ENCODE measurements at regions not wholly inside any gene's neighbourhood (a gene's known extent, or its start where the extent isn't known, plus 50 kb on each side); places are given as distances from the start of the nearest gene placed in this dataset.
"Not testable (repeated sequence)": the region's sequence is repeated elsewhere in the genome, so short reads cannot be mapped to it uniquely, and the experiment has no call there.

DNA sequence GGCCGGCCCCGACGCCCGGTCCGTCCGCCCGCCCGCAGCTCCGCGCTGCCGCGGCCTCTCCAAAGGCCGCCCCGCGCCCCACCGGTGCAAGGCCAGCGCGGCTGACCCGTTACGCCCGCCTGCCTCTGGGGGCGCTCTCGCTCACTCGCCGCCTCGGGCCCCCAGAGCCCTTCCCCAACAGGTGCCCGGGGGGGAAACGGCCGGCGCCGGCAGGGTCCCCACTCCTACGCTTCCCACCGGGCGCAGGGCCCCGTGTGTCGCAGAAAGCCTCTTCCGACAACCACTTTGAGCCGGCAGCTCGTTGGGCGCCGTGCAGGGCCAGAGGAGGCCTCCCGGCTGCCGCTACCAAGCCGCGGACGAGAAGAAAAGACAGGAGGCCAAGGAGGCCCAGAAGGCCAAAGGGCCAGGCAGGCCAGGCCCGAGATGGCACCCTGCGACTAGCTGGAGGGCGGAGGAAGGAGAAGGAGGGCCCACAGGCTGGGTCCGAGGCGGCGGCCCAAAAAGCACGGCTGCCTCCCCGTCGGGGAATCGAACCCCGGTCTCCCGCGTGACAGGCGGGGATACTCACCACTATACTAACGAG lies 64.9 kb upstream of the FCGR2A start:
- H3K9me2 ChIP-seq (replicated peaks; ENCODE audit: insufficient read depth, low read length) = no peaks in the 10 kb centered on the region
- H3K9ac ChIP-seq (ENCODE audit: low read length) = peak overlapping the region; percentile 60; the same call in 1 of the 2 replicates
- peak overlapping the region; percentile 80 for H3K4me2 ChIP-seq (ENCODE audit: low read depth, low read length, poor library complexity, severe bottlenecking)

DNA sequence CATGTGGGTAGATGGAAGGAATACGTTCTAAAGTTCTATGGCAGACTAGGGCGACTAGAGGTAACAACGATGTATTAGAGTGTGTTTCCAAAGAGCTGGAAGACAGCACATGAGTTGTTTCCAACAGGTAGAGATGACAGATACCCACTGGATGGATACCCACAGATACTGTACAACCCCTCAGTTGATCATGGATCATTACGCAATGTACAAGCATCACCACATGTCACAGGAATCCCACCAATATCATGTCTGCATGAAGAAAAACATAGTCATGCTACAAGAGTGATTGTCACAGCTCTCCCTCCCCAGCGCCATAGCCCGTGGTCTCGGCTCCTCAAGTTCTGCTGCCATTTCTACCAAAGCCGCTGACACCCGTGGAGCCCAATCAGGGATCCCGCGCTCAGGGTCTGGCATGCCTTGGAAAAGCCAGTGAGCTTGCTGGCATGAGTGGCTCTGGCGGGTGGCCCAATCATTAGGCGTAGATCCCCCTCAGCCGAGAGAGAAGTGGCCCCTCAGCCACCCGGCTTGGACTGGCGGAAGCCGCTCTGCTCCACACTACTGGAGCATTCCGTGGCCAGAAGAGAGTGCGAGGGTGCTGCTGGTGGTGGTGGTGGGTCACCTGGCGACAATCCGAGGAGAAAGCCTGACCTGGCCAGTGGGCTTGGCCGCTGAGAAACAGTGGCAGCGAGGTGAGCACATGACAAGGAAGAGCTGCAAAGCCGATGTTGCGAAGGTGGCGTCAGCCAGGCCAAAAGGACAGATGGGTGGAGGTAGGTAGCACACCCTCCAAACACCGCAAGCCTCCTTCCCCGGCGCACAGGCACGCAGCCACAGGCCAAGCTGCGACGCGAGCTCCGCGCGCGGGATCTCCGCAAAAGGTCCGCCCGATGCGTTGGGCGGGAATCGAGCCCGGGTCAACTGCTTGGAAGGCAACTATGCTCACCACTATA lies 65.7 kb upstream of the FCGR2A start:
- Histone ChIP-seq H4K20me1 (ENCODE audit: low read depth, low read length) (no peaks in the 10 kb centered on the region), H3K27ac (ENCODE audit: low read depth, low read length) (no peak overlapping the region), H3K27me3 (ENCODE audit: low read length) (no peaks in the 10 kb centered on the region), H3K9me3 (ENCODE audit: insufficient read depth, low read length) (no peaks in the 10 kb centered on the region), H3K4me2 (ENCODE audit: low read depth, low read length, poor library complexity, severe bottlenecking) (peak overlapping the region; percentile 80), H3K9me2 (replicated peaks; ENCODE audit: insufficient read depth, low read length) (no peaks in the 10 kb centered on the region), H2AFZ (ENCODE audit: low read depth, low read length, severe bottlenecking) (peak overlapping the region; percentile 71), H3F3A (ENCODE audit: insufficient read depth) (no peaks in the 10 kb centered on the region), H3K4me3 (ENCODE audit: insufficient read depth, low read length, poor library complexity, severe bottlenecking) (peak overlapping the region; percentile 58), H3K9ac (ENCODE audit: low read length) (peak overlapping the region; percentile 60; the same call in 1 of the 2 replicates), H3K79me2 (ENCODE audit: insufficient read depth, low read length) (no peaks in the 10 kb centered on the region), H3K36me3 (ENCODE audit: low read length) (no peaks in the 10 kb centered on the region)
- no peak for TF ChIP-seq EZH2phosphoT487 (conservative IDR thresholded peaks at IDR 0.05; ENCODE audit: low read length)
- TF ChIP-seq, protein P1, sequence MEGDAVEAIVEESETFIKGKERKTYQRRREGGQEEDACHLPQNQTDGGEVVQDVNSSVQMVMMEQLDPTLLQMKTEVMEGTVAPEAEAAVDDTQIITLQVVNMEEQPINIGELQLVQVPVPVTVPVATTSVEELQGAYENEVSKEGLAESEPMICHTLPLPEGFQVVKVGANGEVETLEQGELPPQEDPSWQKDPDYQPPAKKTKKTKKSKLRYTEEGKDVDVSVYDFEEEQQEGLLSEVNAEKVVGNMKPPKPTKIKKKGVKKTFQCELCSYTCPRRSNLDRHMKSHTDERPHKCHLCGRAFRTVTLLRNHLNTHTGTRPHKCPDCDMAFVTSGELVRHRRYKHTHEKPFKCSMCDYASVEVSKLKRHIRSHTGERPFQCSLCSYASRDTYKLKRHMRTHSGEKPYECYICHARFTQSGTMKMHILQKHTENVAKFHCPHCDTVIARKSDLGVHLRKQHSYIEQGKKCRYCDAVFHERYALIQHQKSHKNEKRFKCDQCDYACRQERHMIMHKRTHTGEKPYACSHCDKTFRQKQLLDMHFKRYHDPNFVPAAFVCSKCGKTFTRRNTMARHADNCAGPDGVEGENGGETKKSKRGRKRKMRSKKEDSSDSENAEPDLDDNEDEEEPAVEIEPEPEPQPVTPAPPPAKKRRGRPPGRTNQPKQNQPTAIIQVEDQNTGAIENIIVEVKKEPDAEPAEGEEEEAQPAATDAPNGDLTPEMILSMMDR (IDR thresholded peaks at IDR 0.05; ENCODE audit: insufficient read depth, low read length, poor library complexity, severe bottlenecking) = no peak

More for the DNA sequence above, 64.9 kb upstream of the FCGR2A start:
- Histone ChIP-seq H3K27ac (ENCODE audit: low read depth, low read length) (peak overlapping the region; percentile 42), H2AFZ (ENCODE audit: low read depth, low read length, severe bottlenecking) (peak overlapping the region; percentile 97), H3K36me3 (ENCODE audit: low read length) (no peaks in the 10 kb centered on the region), H3K79me2 (ENCODE audit: insufficient read depth, low read length) (no peaks in the 10 kb centered on the region), H3K9me3 (ENCODE audit: insufficient read depth, low read length) (no peaks in the 10 kb centered on the region), H3F3A (ENCODE audit: insufficient read depth) (no peaks in the 10 kb centered on the region), H3K27me3 (ENCODE audit: low read length) (no peaks in the 10 kb centered on the region), H4K20me1 (ENCODE audit: low read depth, low read length) (no peaks in the 10 kb centered on the region), H3K4me3 (ENCODE audit: insufficient read depth, low read length, poor library complexity, severe bottlenecking) (peak overlapping the region; percentile 58)
- TF ChIP-seq, protein P1 (IDR thresholded peaks at IDR 0.05; ENCODE audit: insufficient read depth, low read length, poor library complexity, severe bottlenecking) = peak; percentile 42
- no peak for TF ChIP-seq EZH2phosphoT487 (conservative IDR thresholded peaks at IDR 0.05; ENCODE audit: low read length)

DNA sequence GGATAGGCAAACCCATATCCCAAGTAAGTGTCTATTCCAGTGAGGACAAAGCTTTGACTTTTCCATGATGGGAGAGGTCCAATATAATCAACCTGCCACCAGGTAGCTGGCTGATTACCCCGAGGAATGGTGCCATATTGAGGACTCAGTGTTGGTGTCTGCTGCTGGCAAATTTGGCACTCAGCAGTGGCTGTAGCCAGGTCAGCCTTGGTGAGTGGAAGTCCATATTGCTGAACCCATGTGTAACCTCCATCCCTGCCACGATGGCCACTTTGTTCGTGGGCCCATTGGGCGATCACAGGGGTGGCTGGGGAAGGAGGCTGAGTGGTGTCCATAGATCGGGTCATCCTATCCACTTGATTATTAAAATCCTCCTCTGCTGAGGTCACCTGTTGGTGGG lies 65.5 kb upstream of the CFAP126 start:
- not testable (repeated sequence) for H3K79me2 ChIP-seq (ENCODE audit: insufficient read depth, low read length); H3K4me2 ChIP-seq (ENCODE audit: low read depth, low read length, poor library complexity, severe bottlenecking); H3K4me3 ChIP-seq (ENCODE audit: insufficient read depth, low read length, poor library complexity, severe bottlenecking); H3K36me3 ChIP-seq (ENCODE audit: low read length); H4K20me1 ChIP-seq (ENCODE audit: low read depth, low read length); H3K9me3 ChIP-seq (ENCODE audit: insufficient read depth, low read length); H2AFZ ChIP-seq (ENCODE audit: low read depth, low read length, severe bottlenecking); H3K9ac ChIP-seq (ENCODE audit: low read length); H3K9me2 ChIP-seq (replicated peaks; ENCODE audit: insufficient read depth, low read length); H3F3A ChIP-seq (ENCODE audit: insufficient read depth); H3K27me3 ChIP-seq (ENCODE audit: low read length); H3K27ac ChIP-seq (ENCODE audit: low read depth, low read length)

DNA sequence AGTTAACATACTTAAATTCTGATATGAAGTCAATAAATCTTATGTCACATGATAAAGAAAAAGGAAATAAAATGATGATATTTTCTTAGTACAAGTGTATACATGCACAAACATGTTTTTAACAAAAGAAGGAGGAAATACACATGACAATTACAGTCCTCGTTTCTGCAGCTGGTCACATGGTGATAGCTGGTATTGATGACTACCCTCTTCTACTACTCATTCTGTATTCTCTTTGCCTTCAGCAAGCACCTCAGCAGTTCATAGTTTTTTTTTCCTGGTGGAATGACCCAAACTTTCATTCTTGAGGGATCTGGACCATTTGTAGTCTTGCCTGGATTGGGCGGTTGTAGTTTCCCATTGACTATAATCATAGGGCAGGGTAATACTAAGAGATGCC lies 64.4 kb upstream of the CFAP126 start:
- H3K9me2 ChIP-seq (replicated peaks; ENCODE audit: insufficient read depth, low read length) = no peaks in the 10 kb centered on the region
- no peaks in the 10 kb centered on the region for H3F3A ChIP-seq (ENCODE audit: insufficient read depth)
- no peak overlapping the region for H3K4me2 ChIP-seq (ENCODE audit: low read depth, low read length, poor library complexity, severe bottlenecking)
- H3K79me2 ChIP-seq (ENCODE audit: insufficient read depth, low read length) = no peaks in the 10 kb centered on the region
- no peak overlapping the region for H3K4me3 ChIP-seq (ENCODE audit: insufficient read depth, low read length, poor library complexity, severe bottlenecking)
- TF ChIP-seq EZH2phosphoT487 (conservative IDR thresholded peaks at IDR 0.05; ENCODE audit: low read length) = no peak
- TF ChIP-seq, protein P1 (IDR thresholded peaks at IDR 0.05; ENCODE audit: insufficient read depth, low read length, poor library complexity, severe bottlenecking) = no peak
- no peaks in the 10 kb centered on the region for H4K20me1 ChIP-seq (ENCODE audit: low read depth, low read length)
- no peaks in the 10 kb centered on the region for H3K9me3 ChIP-seq (ENCODE audit: insufficient read depth, low read length)
- no peak overlapping the region for H2AFZ ChIP-seq (ENCODE audit: low read depth, low read length, severe bottlenecking)
- H3K27me3 ChIP-seq (ENCODE audit: low read length) = no peaks in the 10 kb centered on the region
- H3K36me3 ChIP-seq (ENCODE audit: low read length) = no peaks in the 10 kb centered on the region
- H3K27ac ChIP-seq (ENCODE audit: low read depth, low read length) = no peak overlapping the region
- H3K9ac ChIP-seq (ENCODE audit: low read length) = no peak overlapping the region

Measured in SU-DHL-6 (cell line).